Activated naive CD8-positive, alpha-beta T cell treated with anti-CD3 and anti-CD28 coated beads for 36 hours (primary cell): ENCODE measurements at regions not wholly inside any gene's neighbourhood (a gene's known extent, or its start where the extent isn't known, plus 50 kb on each side); places are given as distances from the start of the nearest gene placed in this dataset.
"Not testable (repeated sequence)": the region's sequence is repeated elsewhere in the genome, so short reads cannot be mapped to it uniquely, and the experiment has no call there.

ENCODE experiments used
- DNase-seq: peaks from one replicate; pipeline ENCODE4 v3.0.0; 2021
- H3K27ac Mint-ChIP-seq: one replicate; pipeline ENCODE4 v1.8.0; 2022; ENCODE audit warnings: mild to moderate bottlenecking, moderate library complexity, mixed read lengths
- H3K27me3 Mint-ChIP-seq: one replicate; pipeline ENCODE4 v1.8.0; 2022; ENCODE audit warnings: mild to moderate bottlenecking, mixed read lengths
- H3K36me3 Mint-ChIP-seq: one replicate; pipeline ENCODE4 v1.8.0; 2021; ENCODE audit warnings: mild to moderate bottlenecking, mixed read lengths
- H3K4me1 Mint-ChIP-seq: one replicate; pipeline ENCODE4 v1.8.0; 2021; ENCODE audit warnings: mixed read lengths
- H3K4me3 Mint-ChIP-seq: one replicate; pipeline ENCODE4 v1.8.0; 2022; ENCODE audit warnings: mild to moderate bottlenecking, moderate library complexity, mixed read lengths
- H3K9me3 Mint-ChIP-seq: one replicate; pipeline ENCODE4 v1.8.0; 2022; ENCODE audit warnings: mixed read lengths

- H3K9me3 Mint-ChIP-seq = peaks cover 15% of the 10 kb centered on the region
- no peaks in the 10 kb centered on the region for H3K36me3 Mint-ChIP-seq
Measured at GRCh38 chr3:159751146-159751545, 237.5 kb upstream of the IL12A start.

GRCh38 chr3:159751752-159752151 is 236.9 kb upstream of the IL12A start:
- H3K4me1 Mint-ChIP-seq = no peaks in the 10 kb centered on the region
- H3K4me3 Mint-ChIP-seq = no peak overlapping the region
- no peak for DNase-seq
- H3K36me3 Mint-ChIP-seq = no peaks in the 10 kb centered on the region
- peaks cover 2% of the 10 kb centered on the region for H3K27me3 Mint-ChIP-seq
- H3K27ac Mint-ChIP-seq = no peak overlapping the region
- H3K9me3 Mint-ChIP-seq = peaks cover 15% of the 10 kb centered on the region

More at GRCh38 chr3:159751146-159751545, 237.5 kb upstream of the IL12A start:
- Mint-ChIP-seq H3K27me3 (no peaks in the 10 kb centered on the region), H3K4me3 (no peak overlapping the region), H3K4me1 (no peaks in the 10 kb centered on the region), H3K27ac (no peak overlapping the region)
- no peak for DNase-seq

GRCh38 chr3:159756279-159757207 is 232.1 kb upstream of the IL12A start:
- not testable (repeated sequence) for DNase-seq, H3K36me3 Mint-ChIP-seq, H3K27ac Mint-ChIP-seq, H3K4me1 Mint-ChIP-seq, H3K4me3 Mint-ChIP-seq
- peaks cover 15% of the 10 kb centered on the region for H3K9me3 Mint-ChIP-seq
- peaks cover 17% of the 10 kb centered on the region for H3K27me3 Mint-ChIP-seq

GRCh38 chr3:159757341-159758060 is 231.1 kb upstream of the IL12A start:
- H3K27ac Mint-ChIP-seq = no peak overlapping the region
- no peaks in the 10 kb centered on the region for H3K36me3 Mint-ChIP-seq
- peaks cover 13% of the 10 kb centered on the region for H3K9me3 Mint-ChIP-seq
- H3K4me1 Mint-ChIP-seq = no peaks in the 10 kb centered on the region
- no peak for DNase-seq
- peaks cover 27% of the 10 kb centered on the region for H3K27me3 Mint-ChIP-seq
- no peak overlapping the region for H3K4me3 Mint-ChIP-seq

- H3K27me3 Mint-ChIP-seq = peaks cover 44% of the 10 kb centered on the region
- no peak overlapping the region for H3K27ac Mint-ChIP-seq
- H3K4me3 Mint-ChIP-seq = no peak overlapping the region
- no peak for DNase-seq
- H3K9me3 Mint-ChIP-seq = peaks cover 7% of the 10 kb centered on the region
- H3K4me1 Mint-ChIP-seq = peaks cover 6% of the 10 kb centered on the region
- no peaks in the 10 kb centered on the region for H3K36me3 Mint-ChIP-seq
Measured at GRCh38 chr3:159760046-159760445, 228.6 kb upstream of the IL12A start.

- Mint-ChIP-seq H3K36me3 (no peaks in the 10 kb centered on the region), H3K4me1 (peaks cover 15% of the 10 kb centered on the region), H3K27me3 (peaks cover 58% of the 10 kb centered on the region), H3K27ac (no peak overlapping the region), H3K9me3 (no peaks in the 10 kb centered on the region), H3K4me3 (no peak overlapping the region)
- DNase-seq = no peak
Measured at GRCh38 chr3:159761369-159761768, 227.3 kb upstream of the IL12A start.

- Mint-ChIP-seq H3K4me1 (peaks cover 15% of the 10 kb centered on the region), H3K4me3 (no peak overlapping the region), H3K9me3 (no peaks in the 10 kb centered on the region), H3K27ac (no peak overlapping the region), H3K27me3 (peaks cover 60% of the 10 kb centered on the region), H3K36me3 (no peaks in the 10 kb centered on the region)
- DNase-seq = no peak
Measured at GRCh38 chr3:159761848-159762635, 226.6 kb upstream of the IL12A start.

- peaks cover 15% of the 10 kb centered on the region for H3K4me1 Mint-ChIP-seq
- H3K27ac Mint-ChIP-seq = peak overlapping the region; percentile 57
- H3K36me3 Mint-ChIP-seq = no peaks in the 10 kb centered on the region
- peak; percentile 42 for DNase-seq
- H3K27me3 Mint-ChIP-seq = peaks cover 69% of the 10 kb centered on the region
- H3K4me3 Mint-ChIP-seq = peak overlapping the region; percentile 83
- H3K9me3 Mint-ChIP-seq = no peaks in the 10 kb centered on the region
Measured at GRCh38 chr3:159763011-159763601, 225.5 kb upstream of the IL12A start.

GRCh38 chr3:159763602-159764489 is 224.8 kb upstream of the IL12A start:
- peaks cover 76% of the 10 kb centered on the region for H3K27me3 Mint-ChIP-seq
- no peak overlapping the region for H3K27ac Mint-ChIP-seq
- DNase-seq = peak; percentile 69
- H3K36me3 Mint-ChIP-seq = no peaks in the 10 kb centered on the region
- peak overlapping the region; percentile 83 for H3K4me3 Mint-ChIP-seq
- no peaks in the 10 kb centered on the region for H3K9me3 Mint-ChIP-seq
- peaks cover 15% of the 10 kb centered on the region for H3K4me1 Mint-ChIP-seq

- peaks cover 81% of the 10 kb centered on the region for H3K27me3 Mint-ChIP-seq
- H3K4me1 Mint-ChIP-seq = peaks cover 15% of the 10 kb centered on the region
- H3K36me3 Mint-ChIP-seq = no peaks in the 10 kb centered on the region
- H3K9me3 Mint-ChIP-seq = no peaks in the 10 kb centered on the region
- no peak overlapping the region for H3K27ac Mint-ChIP-seq
- DNase-seq = no peak
- peak overlapping the region; percentile 79 for H3K4me3 Mint-ChIP-seq
Measured at GRCh38 chr3:159764490-159765029, 224.1 kb upstream of the IL12A start.

- Mint-ChIP-seq H3K36me3 (no peaks in the 10 kb centered on the region), H3K27me3 (peaks cover 78% of the 10 kb centered on the region), H3K9me3 (no peaks in the 10 kb centered on the region), H3K4me1 (peaks cover 15% of the 10 kb centered on the region), H3K27ac (no peak overlapping the region), H3K4me3 (peak overlapping the region; percentile 62)
- no peak for DNase-seq
Measured at GRCh38 chr3:159765030-159765859, 223.4 kb upstream of the IL12A start.

- H3K36me3 Mint-ChIP-seq = no peaks in the 10 kb centered on the region
- peaks cover 15% of the 10 kb centered on the region for H3K4me1 Mint-ChIP-seq
- no peaks in the 10 kb centered on the region for H3K9me3 Mint-ChIP-seq
- no peak overlapping the region for H3K4me3 Mint-ChIP-seq
- no peak for DNase-seq
- H3K27me3 Mint-ChIP-seq = peaks cover 75% of the 10 kb centered on the region
- no peak overlapping the region for H3K27ac Mint-ChIP-seq
Measured at GRCh38 chr3:159765860-159766294, 222.8 kb upstream of the IL12A start.
